Left ventricle myocardium superior (tissue), 1 donor: ENCODE measurements at regions not wholly inside any gene's neighbourhood (a gene's known extent, or its start where the extent isn't known, plus 50 kb on each side); places are given as distances from the start of the nearest gene placed in this dataset.

Source experiments
- ATAC-seq: fragments of 200-7000 bp; cut with Tn5 transposase; one replicate; pipeline ENCODE4 v1.9.1; 2020; ENCODE audit warnings: mild to moderate bottlenecking, moderate library complexity
- DNase-seq: peaks from one replicate; pipeline ENCODE4 v3.0.0-alpha.2; 2020
- intact Hi-C: fragments of 100-400 bp; cut with micrococcal nuclease; formaldehyde crosslinking; loops from one replicate; pipeline ENCODE4 v1.11.0; 2022
- donor health status: DM: no; HTN: yes; CAD: no; lungs with severe emphysema.

DNA sequence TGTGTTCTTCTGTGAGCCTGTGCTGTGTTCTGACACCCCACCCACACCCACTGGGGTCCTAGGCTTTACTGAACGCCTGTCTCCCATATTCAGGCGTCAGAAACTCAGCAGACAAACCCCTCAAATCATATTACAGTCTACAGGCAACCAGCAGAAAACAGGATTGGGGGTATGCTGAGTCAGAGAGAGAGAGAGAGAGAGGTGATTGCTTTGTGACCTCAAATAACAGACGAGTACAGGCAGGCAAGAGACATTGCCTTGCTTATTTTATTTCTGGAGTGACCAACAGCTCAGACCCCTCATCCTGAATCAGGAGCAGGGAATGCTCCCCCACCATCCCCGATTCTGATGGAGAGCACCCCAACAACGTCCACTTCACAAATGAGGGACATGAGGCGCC, 473.9 kb downstream of the PMP22 start:
- intact Hi-C loops = no loop called here
- no peak for DNase-seq
- no peak for ATAC-seq

DNA sequence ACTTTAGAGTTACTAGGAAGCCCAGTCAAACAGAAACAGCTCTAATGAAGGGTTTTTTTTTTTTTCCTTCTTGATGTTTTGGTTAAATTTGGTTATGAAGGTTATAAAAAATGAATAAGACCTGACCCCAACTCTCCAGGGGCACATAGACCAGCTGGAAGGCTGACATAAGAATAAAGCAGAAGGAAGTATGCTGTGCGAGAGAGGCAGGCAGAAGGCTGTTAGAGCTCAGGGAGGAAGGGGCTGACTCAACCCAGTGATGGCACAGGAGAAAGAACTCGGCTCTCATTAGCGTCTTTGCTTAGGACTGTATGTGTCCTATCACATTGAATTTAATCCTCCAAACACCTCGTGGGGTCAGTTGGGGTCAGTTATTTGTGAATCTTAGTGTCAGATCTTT, 474.6 kb downstream of the PMP22 start:
- no peak for DNase-seq
- no peak for ATAC-seq
- intact Hi-C loops = no loop called here

DNA sequence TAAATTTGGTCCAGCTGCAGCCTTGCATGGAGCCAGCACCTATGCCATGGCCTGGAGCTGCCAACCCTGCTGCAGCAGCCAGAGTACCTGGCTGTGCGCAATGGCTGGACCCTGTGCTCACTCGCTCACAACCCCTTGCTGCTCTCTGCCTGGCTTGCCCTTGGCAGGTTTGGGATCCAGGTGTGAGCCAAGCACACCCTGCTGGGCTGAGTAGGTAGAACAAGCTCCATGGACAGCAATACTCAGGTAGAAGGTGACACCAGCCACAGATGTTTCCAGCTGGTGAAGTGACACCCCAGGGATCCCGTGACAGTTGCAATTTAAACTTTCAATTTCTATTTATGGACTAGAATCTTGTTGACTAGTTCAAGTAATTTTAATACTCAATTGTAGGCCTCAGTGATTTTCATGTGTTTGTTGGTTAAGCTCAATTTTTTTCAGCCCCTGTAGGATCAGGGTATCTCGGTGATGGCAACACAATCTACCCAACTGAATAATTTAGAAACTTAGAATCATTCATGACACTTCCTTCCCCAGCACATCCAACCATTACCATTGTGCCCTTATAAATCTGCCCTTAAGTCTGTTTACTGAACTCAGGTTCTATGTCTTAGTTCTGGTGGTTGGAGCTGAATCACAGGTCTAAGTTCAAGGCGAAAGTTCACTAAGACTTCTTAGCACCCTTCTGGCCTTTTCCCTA, 480.0 kb downstream of the PMP22 start:
- DNase-seq = no peak
- no peak for ATAC-seq
- intact Hi-C loops = no loop called here

DNA sequence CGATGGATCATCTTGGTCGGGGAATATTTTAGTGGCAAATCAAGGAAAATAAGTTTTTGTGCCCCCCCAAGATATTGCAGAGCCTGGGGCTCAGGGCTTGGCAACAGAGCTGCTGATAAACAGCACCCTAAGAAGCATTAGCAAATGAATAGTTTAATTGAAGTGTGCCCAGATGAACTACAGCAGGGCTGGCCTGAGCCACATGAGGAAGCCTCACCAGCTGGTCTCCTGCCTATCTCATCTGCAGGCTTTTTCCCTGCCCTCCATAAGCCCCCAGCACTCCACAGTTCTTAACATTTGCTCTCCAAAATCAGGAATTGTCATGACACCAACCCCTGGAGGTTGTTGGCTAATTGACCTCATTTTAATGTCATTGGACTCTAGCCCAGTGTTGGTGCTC, 480.2 kb downstream of the HS3ST3B1 start:
- intact Hi-C loops = no loop called here
- DNase-seq (no peak), ATAC-seq (no peak)

DNA sequence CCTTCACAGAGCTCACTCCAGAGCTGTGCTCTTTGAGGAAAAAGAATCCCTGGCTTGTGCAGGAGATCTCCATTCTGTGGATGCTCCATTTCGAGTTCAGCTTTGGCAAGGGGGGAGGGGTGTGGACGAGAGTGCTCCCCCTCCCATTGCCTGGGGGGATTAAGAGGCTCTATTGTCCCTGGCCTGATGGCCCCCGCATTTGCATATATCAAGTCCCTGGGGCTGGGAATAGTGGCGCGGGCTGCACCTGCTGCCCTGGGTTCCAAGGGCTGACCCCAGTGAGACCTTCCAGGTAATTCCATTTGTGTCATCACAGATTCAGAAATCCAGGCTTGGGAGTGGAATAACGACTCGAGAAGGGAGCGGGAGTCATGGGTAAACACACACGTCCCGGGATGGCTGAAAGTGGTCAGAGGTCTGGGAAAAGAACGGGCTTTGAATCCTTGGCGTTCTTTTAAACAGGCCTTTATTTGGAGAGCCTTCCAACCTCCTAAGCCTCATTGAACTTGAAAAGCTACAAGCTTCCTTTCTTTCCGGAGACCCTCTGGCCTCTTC, 479.3 kb downstream of the HS3ST3B1 start:
- no peak for DNase-seq
- intact Hi-C loops = no loop called here
- ATAC-seq = no peak

DNA sequence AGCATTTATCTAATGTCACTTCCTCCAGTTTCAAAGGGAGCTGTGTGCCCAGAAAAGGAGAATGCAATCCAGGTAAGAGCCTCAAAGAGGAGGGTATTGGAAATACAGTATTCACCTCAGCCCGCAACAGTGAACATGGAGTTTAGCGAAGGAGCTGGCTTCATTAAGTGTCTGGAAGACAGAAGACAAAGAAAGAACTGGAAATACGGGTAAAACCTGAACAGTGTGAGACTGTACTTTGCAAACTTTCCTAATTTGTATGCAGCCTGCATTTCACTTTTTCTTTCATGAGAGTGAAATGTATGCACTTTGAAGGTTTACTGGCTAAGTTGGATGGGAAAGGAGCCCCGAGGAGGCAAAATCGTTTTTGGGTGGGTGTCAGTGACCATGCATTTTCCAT, 478.4 kb downstream of the HS3ST3B1 start:
- intact Hi-C loops = no loop called here
- DNase-seq (no peak), ATAC-seq (no peak)

DNA sequence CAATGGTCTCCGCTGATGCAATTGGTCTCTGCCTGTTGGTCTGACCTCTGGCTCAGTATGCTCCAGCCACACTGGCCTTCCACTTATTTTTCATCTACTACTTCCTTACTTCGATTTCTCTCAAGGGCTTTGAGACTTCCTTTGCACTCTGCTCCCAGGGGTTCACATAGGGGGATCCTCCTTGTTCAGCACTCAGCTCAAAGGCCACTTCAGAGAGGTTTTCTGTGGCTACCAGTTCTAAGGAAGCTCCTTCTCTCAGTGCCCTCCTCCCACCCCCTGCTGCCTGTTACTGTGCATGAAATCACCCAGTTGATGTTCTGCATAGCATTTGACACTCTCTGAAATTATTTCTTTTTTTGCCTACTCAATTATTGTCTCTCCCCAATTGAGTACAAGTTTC, 476.4 kb downstream of the HS3ST3B1 start:
- intact Hi-C loops = no loop called here
- DNase-seq (no peak), ATAC-seq (no peak)

DNA sequence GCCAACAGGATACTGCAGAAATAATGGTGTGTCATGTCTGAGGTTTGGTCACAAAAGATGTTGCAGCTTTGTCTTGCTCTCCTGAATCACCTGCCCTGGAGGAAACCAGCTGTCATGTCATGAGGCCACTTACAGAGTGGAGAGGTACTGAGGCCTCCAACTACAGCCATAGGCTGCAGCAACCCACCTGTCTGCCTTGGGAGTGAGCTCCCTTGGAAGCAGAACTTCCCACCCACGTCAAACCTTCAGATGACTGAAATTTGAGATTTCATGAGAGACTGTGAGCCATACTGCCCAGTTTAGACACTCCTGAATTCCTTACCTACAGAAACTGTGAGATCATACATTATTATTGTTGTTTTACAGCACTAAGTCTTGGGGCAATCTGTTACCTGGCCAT, 475.9 kb downstream of the HS3ST3B1 start:
- ATAC-seq = no peak
- intact Hi-C loops = no loop called here

DNA sequence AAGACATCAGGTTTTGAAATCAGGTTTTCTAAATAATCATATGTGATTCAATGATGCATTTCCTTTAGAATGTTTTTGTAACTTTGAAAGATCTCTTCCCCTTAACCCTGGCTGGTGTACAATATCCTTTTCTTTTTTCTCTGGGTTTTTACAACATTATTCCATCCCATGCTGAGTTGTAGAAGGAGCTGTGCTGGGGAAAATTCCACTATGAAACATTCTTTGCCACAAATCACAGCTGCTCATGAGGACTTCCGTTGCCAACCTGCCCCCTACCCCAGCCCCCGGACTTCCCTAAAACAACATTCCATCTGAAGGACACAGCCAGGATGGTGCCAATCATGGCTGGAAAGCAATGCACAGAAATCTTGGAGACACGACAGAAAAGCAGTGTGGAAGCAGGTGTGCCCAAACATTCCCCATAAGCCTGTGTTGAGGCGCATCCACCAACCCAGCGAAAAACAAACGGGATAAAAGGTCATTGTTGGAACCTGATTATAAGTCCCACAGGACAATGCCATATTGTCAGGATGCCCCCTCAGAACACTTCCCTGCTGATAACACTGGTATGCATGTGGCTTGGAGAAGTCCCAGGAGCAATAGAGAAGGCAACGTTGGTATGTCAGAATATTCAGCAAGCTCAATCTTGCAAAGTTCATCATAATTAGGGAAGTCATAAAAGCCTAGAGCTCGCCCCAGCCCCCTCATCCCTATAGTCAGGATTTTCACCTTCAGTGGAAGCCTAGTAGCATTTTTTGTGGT, 475.0 kb downstream of the HS3ST3B1 start:
- ATAC-seq (no peak), DNase-seq (no peak)
- intact Hi-C loops = no loop called here

More for the DNA sequence above, 475.9 kb downstream of the HS3ST3B1 start:
- DNase-seq = no peak

DNA sequence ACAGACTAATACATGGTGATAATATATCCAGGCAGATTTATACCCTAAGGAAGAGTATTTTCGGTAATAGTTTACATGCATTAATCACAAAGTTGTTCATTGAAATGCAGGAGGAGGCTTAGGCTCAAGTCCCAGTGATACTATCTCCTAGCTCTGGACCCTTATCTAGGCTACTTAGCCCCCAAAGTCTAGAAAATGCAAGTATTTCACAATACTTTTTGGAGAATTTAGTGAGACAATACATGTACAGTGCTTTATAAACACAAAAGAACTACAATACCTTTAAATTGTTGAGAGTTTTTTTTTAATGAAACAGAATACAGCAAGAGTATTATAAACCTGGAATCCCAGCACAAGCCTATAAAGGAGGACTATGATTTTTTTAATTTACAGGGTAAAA, 473.9 kb downstream of the HS3ST3B1 start:
- intact Hi-C loops = no loop called here
- no peak for DNase-seq
- ATAC-seq = no peak

DNA sequence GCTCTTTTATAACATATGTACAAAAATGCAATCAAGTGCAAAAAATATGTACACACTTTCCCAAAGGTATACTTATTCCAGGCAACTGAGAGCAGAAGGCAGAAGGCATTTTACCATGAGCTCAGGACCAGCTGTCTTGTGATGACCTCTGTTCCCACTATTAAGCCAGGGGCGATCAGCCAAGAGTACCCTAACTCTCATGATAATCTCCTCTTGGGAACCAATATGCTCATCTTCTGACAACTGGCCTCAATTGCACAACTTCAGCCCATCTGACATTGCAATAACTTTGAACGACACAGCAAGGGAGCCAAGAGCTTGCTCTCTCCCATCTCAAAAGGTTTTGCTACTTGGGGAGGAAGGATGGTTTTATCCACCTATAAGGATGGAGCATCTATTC, 471.9 kb downstream of the HS3ST3B1 start:
- ATAC-seq (no peak), DNase-seq (no peak)
- intact Hi-C loops = no loop called here

DNA sequence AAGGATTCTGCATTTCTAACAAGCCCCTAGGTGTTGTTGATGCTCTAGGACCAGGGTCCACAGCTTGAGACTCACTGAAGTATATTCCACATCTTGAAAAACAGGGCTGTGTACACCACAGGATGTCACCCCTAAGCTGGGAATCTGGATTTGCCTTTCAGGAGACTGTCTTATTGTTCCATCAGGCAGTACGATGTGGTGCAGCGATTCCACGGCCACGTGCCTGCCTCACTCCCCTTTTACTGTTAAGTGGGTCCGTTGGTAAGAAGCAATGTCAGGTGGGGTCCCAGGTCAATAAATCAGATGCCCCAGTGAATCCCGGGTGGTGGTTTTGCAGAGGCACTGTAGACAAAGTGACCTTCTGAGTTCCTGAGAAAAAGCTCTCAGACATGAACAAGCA, 470.7 kb downstream of the HS3ST3B1 start:
- intact Hi-C loops = no loop called here
- ATAC-seq = no peak
- no peak for DNase-seq

DNA sequence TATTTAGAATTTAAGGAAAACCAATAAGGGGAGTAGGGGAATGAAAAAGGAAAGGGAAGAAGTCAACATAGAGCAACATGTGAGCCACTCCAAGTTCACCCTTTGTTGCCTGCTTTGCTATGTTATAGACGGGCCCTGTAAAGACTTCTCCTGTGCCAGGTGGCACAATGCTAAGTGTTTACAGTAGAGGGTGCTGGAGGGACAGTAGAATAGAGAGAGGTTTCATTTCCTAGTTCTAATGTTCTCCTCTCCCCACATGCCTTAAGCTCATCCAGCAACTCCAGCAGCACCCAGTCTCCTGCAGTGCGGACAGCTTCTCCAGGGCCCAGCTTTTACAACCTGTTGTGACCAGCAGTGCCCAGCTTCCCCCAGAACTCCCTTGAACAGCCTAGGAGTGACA, 468.0 kb downstream of the HS3ST3B1 start:
- intact Hi-C loops = no loop called here
- ATAC-seq (no peak), DNase-seq (no peak)

DNA sequence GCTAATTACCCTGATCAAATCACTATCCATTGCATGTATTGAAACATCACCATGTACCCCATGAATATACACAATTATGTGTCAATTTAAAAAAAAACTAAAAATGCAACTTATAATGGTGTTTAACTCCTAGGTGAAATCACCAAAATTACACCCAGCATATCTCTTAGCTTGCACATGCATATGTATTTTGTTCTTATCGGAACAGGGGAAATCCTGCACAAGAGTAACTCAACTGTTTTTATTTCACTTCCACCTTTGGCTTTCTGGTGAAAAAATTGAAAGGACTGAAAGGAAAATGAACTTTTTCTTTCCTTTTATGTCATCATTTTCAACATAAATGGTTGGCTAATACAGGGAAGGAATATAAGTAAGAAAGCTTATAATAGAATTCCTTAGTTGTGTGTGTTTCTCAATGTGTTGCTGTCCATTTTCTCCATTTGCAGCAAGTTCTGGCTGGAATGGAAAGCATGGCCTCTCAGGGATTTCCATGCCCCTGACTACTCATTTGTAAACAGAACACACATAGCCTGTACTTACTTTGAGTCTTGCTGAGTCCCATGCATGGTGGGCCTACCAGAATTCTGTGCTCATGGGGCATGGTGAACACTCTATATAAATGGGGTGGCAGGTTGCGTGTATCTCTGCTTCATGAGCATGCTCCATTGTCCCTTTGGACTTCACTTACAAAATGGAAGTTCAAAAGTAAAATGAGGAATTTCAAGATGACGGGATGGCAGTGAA, 462.0 kb downstream of the HS3ST3B1 start:
- no peak for ATAC-seq
- intact Hi-C loops = no loop called here
- DNase-seq = no peak

DNA sequence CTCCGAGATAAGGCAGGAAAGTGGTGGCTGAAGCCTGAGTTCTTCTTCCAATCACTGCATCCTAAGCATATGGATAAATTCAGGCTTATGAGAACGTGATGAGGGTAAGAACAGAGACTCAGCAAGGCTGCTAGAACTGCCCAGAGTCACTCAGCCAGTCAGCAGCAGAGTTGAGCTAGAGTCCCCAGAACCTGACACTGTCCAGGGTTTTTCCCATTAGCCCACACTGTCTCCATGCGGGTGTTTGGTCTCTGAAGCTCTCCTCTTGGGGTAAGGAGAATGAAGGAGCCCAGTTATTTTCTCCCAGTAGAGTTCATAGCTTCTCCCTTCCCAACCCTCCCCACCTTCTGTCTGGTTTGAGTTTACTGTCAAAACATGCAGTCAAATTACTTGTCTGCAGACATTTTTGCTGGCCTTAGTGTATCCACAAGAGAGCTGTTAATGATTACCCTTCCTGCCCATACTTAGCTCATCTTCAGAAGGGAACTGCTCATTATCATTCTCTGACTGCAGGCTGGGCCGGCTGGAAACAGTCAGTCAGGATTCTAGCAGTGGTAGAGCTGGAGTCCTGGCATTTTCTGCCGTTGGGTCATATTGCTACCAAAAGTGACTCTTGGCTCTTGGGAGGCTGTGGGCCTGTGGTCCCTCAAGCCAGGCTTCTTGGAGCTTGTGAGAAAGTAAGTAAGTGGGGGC, 460.0 kb downstream of the HS3ST3B1 start:
- intact Hi-C loops = no loop called here
- ATAC-seq (no peak), DNase-seq (no peak)

DNA sequence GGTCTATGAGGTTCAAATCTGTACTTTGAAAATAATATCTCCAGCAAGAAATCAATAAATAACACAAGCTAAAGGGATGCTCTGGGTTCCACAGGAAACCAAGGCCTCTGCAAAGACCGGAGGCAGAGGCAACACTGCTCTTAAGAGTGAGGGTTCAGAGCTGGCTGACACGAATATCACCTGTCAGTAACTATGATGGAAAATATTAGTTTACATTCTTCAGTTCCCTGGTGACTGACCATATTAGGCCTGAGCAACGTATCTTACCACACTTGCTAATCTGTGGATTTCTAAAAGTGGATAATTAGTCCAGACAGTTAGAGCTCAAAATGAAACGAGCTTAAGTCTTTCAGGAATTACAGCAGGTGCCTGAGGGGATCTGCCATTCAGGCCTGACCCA, 459.3 kb downstream of the HS3ST3B1 start:
- no peak for DNase-seq
- intact Hi-C loops = no loop called here
- ATAC-seq = no peak

DNA sequence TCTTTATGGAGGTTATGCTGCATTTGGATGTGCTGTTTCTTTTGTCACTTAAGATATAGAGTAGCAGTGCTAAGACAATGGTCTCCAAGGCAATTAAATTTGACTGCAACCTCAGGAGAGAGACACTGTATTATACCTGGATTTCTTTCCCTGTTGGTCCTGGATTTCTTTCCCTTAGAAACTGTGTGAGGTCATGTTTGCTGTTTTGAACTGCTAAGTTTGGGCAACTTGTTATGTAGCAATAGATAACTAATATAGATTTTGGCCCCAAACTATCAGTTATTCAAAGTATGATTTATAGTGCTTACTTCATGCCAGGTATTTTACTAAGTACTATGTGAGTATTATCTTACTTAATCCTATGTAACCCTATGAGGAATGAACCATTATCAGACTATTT, 458.4 kb downstream of the HS3ST3B1 start:
- intact Hi-C loops = no loop called here
- no peak for DNase-seq
- ATAC-seq = no peak

DNA sequence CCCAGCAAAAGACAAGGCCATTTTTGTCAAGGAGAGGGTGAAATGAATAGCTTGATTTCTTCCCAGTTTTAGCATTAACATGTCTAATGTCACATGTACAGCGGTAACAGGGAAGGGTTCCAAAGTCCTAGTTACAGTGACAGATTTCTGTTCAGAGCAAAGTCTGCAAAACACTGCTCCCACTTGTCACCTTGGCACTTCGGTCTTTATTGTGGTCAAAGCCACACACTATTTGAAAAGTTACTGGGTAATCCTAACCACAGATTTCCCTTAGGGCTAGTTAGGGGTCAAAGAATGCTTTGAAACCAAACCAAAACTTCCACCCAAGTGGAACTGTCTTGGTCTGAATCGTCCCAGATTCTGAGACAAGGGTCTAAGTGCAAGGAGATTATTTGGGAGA, 455.6 kb downstream of the HS3ST3B1 start:
- DNase-seq (no peak), ATAC-seq (no peak)
- intact Hi-C loops = no loop called here

DNA sequence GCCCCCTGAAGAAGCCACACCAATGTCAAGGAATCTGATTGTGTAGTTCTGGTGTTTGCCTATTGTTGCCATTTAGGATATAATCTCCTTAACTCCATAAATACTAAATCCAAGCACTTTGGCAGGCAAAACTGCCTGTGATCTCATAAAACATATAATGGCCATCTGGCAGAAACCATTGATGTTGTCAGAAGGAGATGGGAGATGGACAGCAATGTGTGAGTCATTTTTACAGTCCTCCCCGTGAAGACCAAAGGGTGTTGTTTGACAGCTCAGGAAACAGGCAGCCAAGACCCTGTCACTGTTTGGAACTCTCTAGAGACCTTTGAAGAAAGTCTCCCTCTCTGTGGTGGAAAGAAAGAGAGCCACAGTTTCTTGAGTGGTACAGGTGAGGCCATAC, 454.1 kb downstream of the HS3ST3B1 start:
- no peak for DNase-seq
- intact Hi-C loops = no loop called here
- no peak for ATAC-seq

DNA sequence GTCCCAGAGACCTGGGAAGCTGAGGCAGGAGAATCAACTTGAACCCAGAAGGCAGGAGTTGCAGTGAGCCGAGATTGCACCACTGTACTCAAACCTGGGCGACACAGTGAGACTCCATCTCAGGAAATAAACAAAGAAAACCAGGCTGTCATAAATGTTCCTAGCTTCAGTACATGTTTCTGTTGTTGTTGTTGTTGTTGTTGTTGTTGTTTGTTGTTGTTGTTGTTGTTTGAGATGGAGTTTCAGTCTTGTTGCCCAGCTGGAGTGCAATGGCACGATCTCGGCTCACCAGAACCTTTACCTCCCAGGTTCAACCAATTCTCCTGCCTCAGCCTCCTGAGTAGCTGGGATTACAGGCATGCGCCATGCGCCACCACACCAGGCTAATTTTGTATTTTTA, 452.5 kb downstream of the HS3ST3B1 start:
- intact Hi-C loops = no loop called here
- DNase-seq = no peak

More for the DNA sequence above, 452.5 kb downstream of the HS3ST3B1 start:
- ATAC-seq = no peak
